Mesendoderm (in vitro differentiated cells): ENCODE measurements at regions not wholly inside any gene's neighbourhood (a gene's known extent, or its start where the extent isn't known, plus 50 kb on each side); places are given as distances from the start of the nearest gene placed in this dataset.
A peak's percentile ranks its signal among the peaks of the same experiment; 100 is the strongest.

Experiments used
- DNase-seq: peaks from one replicate; pipeline ENCODE4 v3.0.0; 2013
- H2AK5ac ChIP-seq: 2 replicates; pipeline ENCODE4 v1.6.1; 2013; ENCODE audit warnings: low read length, inconsistent platforms
- H2BK120ac ChIP-seq: 2 replicates; pipeline ENCODE4 v1.6.1; 2013; ENCODE audit warnings: low read depth, mild to moderate bottlenecking, low read length, moderate library complexity, mixed read lengths
- H2BK15ac ChIP-seq: replicated peaks from 2 replicates; pipeline ENCODE4 v1.6.1; 2013; ENCODE audit warnings: low read depth, mild to moderate bottlenecking, moderate library complexity
- H2BK5ac ChIP-seq: 2 replicates; pipeline ENCODE4 v1.6.1; 2013; ENCODE audit warnings: low read length, inconsistent platforms
- H3K18ac ChIP-seq: 2 replicates; pipeline ENCODE4 v1.6.1; 2013; ENCODE audit warnings: mild to moderate bottlenecking, low read length, mixed read lengths
- H3K23ac ChIP-seq: one replicate; pipeline ENCODE4 v1.6.1; 2013; ENCODE audit warnings: low read length
- H3K27ac ChIP-seq: 2 replicates; pipeline ENCODE4 v1.5.1; 2013; ENCODE audit warnings: low read depth, mild to moderate bottlenecking, inconsistent platforms, low read length, moderate library complexity
- H3K27me3 ChIP-seq: 2 replicates; pipeline ENCODE4 v1.6.1; 2013; ENCODE audit warnings: low read length, control low read depth, mild to moderate bottlenecking, inconsistent platforms; ENCODE audit not compliant: insufficient read depth, poor library complexity
- H3K36me3 ChIP-seq: 2 replicates; pipeline ENCODE4 v1.6.1; 2013; ENCODE audit warnings: low read length, inconsistent platforms; ENCODE audit not compliant: control insufficient read depth, insufficient read depth
- H3K4ac ChIP-seq: one replicate; pipeline ENCODE4 v1.6.1; 2013; ENCODE audit warnings: low read depth, mild to moderate bottlenecking, low read length, moderate library complexity
- H3K4me1 ChIP-seq: 2 replicates; pipeline ENCODE4 v1.6.1; 2013; ENCODE audit warnings: low read depth, low read length, inconsistent platforms; ENCODE audit not compliant: control insufficient read depth
- H3K4me2 ChIP-seq: 2 replicates; pipeline ENCODE4 v1.6.1; 2013; ENCODE audit warnings: low read length
- H3K4me3 ChIP-seq: 2 replicates; pipeline ENCODE4 v1.5.1; 2013; ENCODE audit warnings: mild to moderate bottlenecking, low read length
- H3K56ac ChIP-seq: one replicate; pipeline ENCODE4 v1.6.1; 2013; ENCODE audit warnings: low read length
- H3K79me1 ChIP-seq: 2 replicates; pipeline ENCODE4 v1.6.1; 2013; ENCODE audit warnings: low read length, inconsistent platforms
- H3K79me2 ChIP-seq: 2 replicates; pipeline ENCODE4 v1.6.1; 2013; ENCODE audit warnings: mild to moderate bottlenecking, low read length; ENCODE audit not compliant: control insufficient read depth, insufficient read depth
- H3K9ac ChIP-seq: 2 replicates; pipeline ENCODE4 v1.6.1; 2013; ENCODE audit warnings: low read length, inconsistent platforms
- H4K5ac ChIP-seq: one replicate; pipeline ENCODE4 v1.6.1; 2013; ENCODE audit warnings: low read length
- H4K8ac ChIP-seq: one replicate; pipeline ENCODE4 v1.6.1; 2013; ENCODE audit warnings: low read depth, mild to moderate bottlenecking, control low read depth, low read length, moderate library complexity
- WGBS: extraction: QIAGEN DNeasy Blood & Tissue Kit; methylation state at CpG from one replicate; pipeline ENCODE4 v1.1.7; 2013; ENCODE audit warnings: low lambda C conversion rate, missing lambda C conversion rate; ENCODE audit not compliant: insufficient coverage; ENCODE audit errors: extremely low coverage; 5-methylcytosine and 5-hydroxymethylcytosine counted together

DNA sequence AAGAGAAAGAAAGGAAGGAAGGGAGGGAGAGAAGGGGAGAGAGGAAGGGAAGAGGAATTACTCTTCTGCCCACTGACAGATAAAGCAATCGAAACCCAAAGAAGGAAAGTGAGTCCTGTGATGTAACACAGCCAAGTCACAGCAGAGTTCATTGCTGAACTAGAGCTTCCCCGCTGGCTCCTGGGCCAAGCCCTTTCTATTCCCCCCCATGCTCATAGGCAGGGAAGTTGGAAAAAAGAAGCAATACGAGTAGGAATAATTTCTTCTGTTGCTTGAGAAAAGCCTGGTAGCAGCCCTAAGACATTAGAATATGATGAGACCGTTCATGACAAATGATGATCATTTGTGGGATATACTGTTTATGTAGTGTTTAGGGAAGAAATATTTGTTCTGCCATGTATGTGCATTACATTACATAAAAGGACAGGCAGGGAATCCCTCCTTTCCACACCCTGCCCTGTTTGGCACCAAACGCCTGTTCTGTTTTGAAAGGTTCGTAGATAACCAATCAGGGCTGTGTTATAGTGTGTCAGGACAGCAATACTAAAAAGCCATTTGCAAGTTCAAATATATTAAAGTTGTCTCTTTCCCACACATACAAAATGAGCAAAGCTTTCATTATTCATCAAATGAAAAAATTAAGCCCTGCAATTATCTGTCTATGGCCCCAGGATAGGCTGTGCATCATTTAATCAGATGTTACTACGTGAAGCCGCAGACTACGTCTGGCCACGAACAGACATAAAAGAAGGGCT, 111.0 kb upstream of the TRPM1 start:
- H4K5ac ChIP-seq = no peak overlapping the region

GRCh38 chr15:31214158-31214863, 112.3 kb upstream of the KLF13 start:
- no peaks in the 10 kb centered on the region for H3K79me1 ChIP-seq
- no peak overlapping the region for H3K56ac ChIP-seq
- H3K36me3 ChIP-seq = no peaks in the 10 kb centered on the region
- no peak overlapping the region for H4K8ac ChIP-seq
- H3K27me3 ChIP-seq = no peaks in the 10 kb centered on the region
- no peak overlapping the region for H3K4ac ChIP-seq
- no peak overlapping the region for H3K18ac ChIP-seq
- no peak overlapping the region for H2AK5ac ChIP-seq
- no peak overlapping the region for H2BK5ac ChIP-seq
- no peak overlapping the region for H3K27ac ChIP-seq
- H3K79me2 ChIP-seq = no peaks in the 10 kb centered on the region
- H2BK120ac ChIP-seq = no peak overlapping the region
- H3K4me2 ChIP-seq = no peak overlapping the region
- H2BK15ac ChIP-seq = no peak overlapping the region
- WGBS = no CpG with 5 or more reads among the region's 8 CpGs
- no peak for DNase-seq
- no peak overlapping the region for H3K23ac ChIP-seq
- no peak overlapping the region for H4K5ac ChIP-seq
- no peak overlapping the region for H3K9ac ChIP-seq
- no peaks in the 10 kb centered on the region for H3K4me1 ChIP-seq
- no peak overlapping the region for H3K4me3 ChIP-seq

More for the DNA sequence above, 111.0 kb upstream of the TRPM1 start:
- no peak overlapping the region for H2AK5ac ChIP-seq
- no peaks in the 10 kb centered on the region for H3K36me3 ChIP-seq
- no peak overlapping the region for H3K23ac ChIP-seq
- H3K79me2 ChIP-seq = no peaks in the 10 kb centered on the region
- H2BK15ac ChIP-seq = no peak overlapping the region
- H4K8ac ChIP-seq = no peak overlapping the region
- no peak overlapping the region for H2BK120ac ChIP-seq
- no peaks in the 10 kb centered on the region for H3K4me1 ChIP-seq
- no peak overlapping the region for H3K56ac ChIP-seq
- no peak overlapping the region for H3K18ac ChIP-seq
- DNase-seq = no peak
- H3K4ac ChIP-seq = no peak overlapping the region
- WGBS = no CpG with 5 or more reads among the region's 10 CpGs
- no peak overlapping the region for H3K27ac ChIP-seq
- no peaks in the 10 kb centered on the region for H3K79me1 ChIP-seq
- no peak overlapping the region for H3K4me2 ChIP-seq
- no peak overlapping the region for H3K4me3 ChIP-seq
- H3K9ac ChIP-seq = no peak overlapping the region
- no peak overlapping the region for H2BK5ac ChIP-seq
- H3K27me3 ChIP-seq = no peaks in the 10 kb centered on the region

- WGBS = no CpG with 5 or more reads among the region's 18 CpGs
- no peaks in the 10 kb centered on the region for H3K79me1 ChIP-seq
- H2AK5ac ChIP-seq = no peak overlapping the region
- H2BK120ac ChIP-seq = no peak overlapping the region
- H3K23ac ChIP-seq = no peak overlapping the region
- no peak overlapping the region for H4K8ac ChIP-seq
- H3K4me3 ChIP-seq = no peak overlapping the region
- no peak overlapping the region for H3K4ac ChIP-seq
- no peak overlapping the region for H3K4me2 ChIP-seq
- H3K79me2 ChIP-seq = no peaks in the 10 kb centered on the region
- H3K56ac ChIP-seq = peak overlapping the region; percentile 57
- peak overlapping the region; percentile 29 for H3K9ac ChIP-seq
- no peak overlapping the region for H4K5ac ChIP-seq
- DNase-seq = no peak
- no peak overlapping the region for H3K18ac ChIP-seq
- H3K27ac ChIP-seq = no peak overlapping the region
- no peaks in the 10 kb centered on the region for H3K4me1 ChIP-seq
- no peaks in the 10 kb centered on the region for H3K36me3 ChIP-seq
- no peak overlapping the region for H2BK5ac ChIP-seq
- H3K27me3 ChIP-seq = no peaks in the 10 kb centered on the region
- no peak overlapping the region for H2BK15ac ChIP-seq
Measured at GRCh38 chr15:31214864-31215489, 111.7 kb upstream of the KLF13 start.

- Histone ChIP-seq H3K4me1 (no peaks in the 10 kb centered on the region), H3K4me2 (peak overlapping the region; percentile 54), H2BK5ac (no peak overlapping the region), H3K18ac (peak overlapping the region; percentile 7), H3K79me2 (no peaks in the 10 kb centered on the region), H4K8ac (no peak overlapping the region), H3K36me3 (no peaks in the 10 kb centered on the region), H2AK5ac (no peak overlapping the region), H3K9ac (peak overlapping the region; percentile 55), H2BK120ac (no peak overlapping the region), H3K79me1 (no peaks in the 10 kb centered on the region), H3K27me3 (no peaks in the 10 kb centered on the region), H3K23ac (no peak overlapping the region), H4K5ac (no peak overlapping the region), H2BK15ac (no peak overlapping the region), H3K56ac (peak overlapping the region; percentile 78), H3K27ac (no peak overlapping the region), H3K4ac (no peak overlapping the region), H3K4me3 (peak overlapping the region; percentile 7)
- whole genome bisulfite sequencing = no CpG with 5 or more reads among the region's 75 CpGs
- peak; percentile 66 for DNase-seq
Measured at GRCh38 chr15:31215490-31216214, 111.0 kb upstream of the KLF13 start.

GRCh38 chr15:31216215-31216911, 110.3 kb upstream of the KLF13 start:
- H3K9ac ChIP-seq = peak overlapping the region; percentile 57
- peak overlapping the region; percentile 59 for H3K4me2 ChIP-seq
- H3K4me1 ChIP-seq = no peaks in the 10 kb centered on the region
- H4K5ac ChIP-seq = no peak overlapping the region
- H3K36me3 ChIP-seq = no peaks in the 10 kb centered on the region
- H3K56ac ChIP-seq = peak overlapping the region; percentile 88
- H3K27ac ChIP-seq = no peak overlapping the region
- no peaks in the 10 kb centered on the region for H3K79me1 ChIP-seq
- no peak overlapping the region for H4K8ac ChIP-seq
- H2BK120ac ChIP-seq = no peak overlapping the region
- H2BK15ac ChIP-seq = no peak overlapping the region
- no peak overlapping the region for H3K23ac ChIP-seq
- H3K4me3 ChIP-seq = no peak overlapping the region
- H2BK5ac ChIP-seq = no peak overlapping the region
- DNase-seq = peak; percentile 64
- no peak overlapping the region for H3K18ac ChIP-seq
- WGBS = no CpG with 5 or more reads among the region's 30 CpGs
- H3K27me3 ChIP-seq = no peaks in the 10 kb centered on the region
- H2AK5ac ChIP-seq = no peak overlapping the region
- H3K79me2 ChIP-seq = no peaks in the 10 kb centered on the region
- no peak overlapping the region for H3K4ac ChIP-seq
